H1 (cell line): ENCODE measurements at regions not wholly inside any gene's neighbourhood (a gene's known extent, or its start where the extent isn't known, plus 50 kb on each side); places are given as distances from the start of the nearest gene placed in this dataset.

Experiments
- ATF2 ChIP-seq: IDR thresholded peaks from 2 replicates; pipeline ENCODE4 v1.6.1; 2012; ENCODE audit warnings: low read length, inconsistent platforms
- CBX8 ChIP-seq: fragments of 300-800, 300-1000 bp; sonication (generic); IDR thresholded peaks from 2 replicates; pipeline ENCODE4 v1.7.1; 2016; ENCODE audit warnings: low read depth, low read length, borderline replicate concordance
- CHD7 ChIP-seq: fragments of 300-600 bp; sonication (generic); IDR thresholded peaks from 2 replicates; pipeline ENCODE4 v1.7.1; 2012; ENCODE audit warnings: low read length, moderate library complexity, mild to moderate bottlenecking, inconsistent platforms; ENCODE audit not compliant: insufficient replicate concordance
- EZH2 ChIP-seq: fragments of 200-600 bp; sonication (generic); IDR thresholded peaks from 2 replicates; pipeline ENCODE4 v1.7.1; 2012; ENCODE audit warnings: low read depth, mild to moderate bottlenecking, moderate library complexity, low read length, inconsistent platforms; ENCODE audit not compliant: severe bottlenecking
- NANOG ChIP-seq: IDR thresholded peaks from 2 replicates; pipeline ENCODE4 v1.6.1; 2011; ENCODE audit warnings: low read length, low read depth, mild to moderate bottlenecking, inconsistent platforms; ENCODE audit not compliant: insufficient read depth, poor library complexity, severe bottlenecking
- USF2 ChIP-seq: IDR thresholded peaks from 2 replicates; pipeline ENCODE4 v1.6.1; 2011; ENCODE audit warnings: low read length, improper control_type of control experiment

GRCh38 chr11:127362754-127363308, 362.3 kb upstream of the KIRREL3 start (continued):
- no peak for TF ChIP-seq CHD7
- no peak for TF ChIP-seq ATF2
- TF ChIP-seq EZH2: no peak
- no peak for TF ChIP-seq NANOG
- TF ChIP-seq CBX8: no peak
- no peak for TF ChIP-seq USF2
